Activated T-helper 2 cell treated with anti-CD3 and anti-CD28 coated beads, Interferon-gamma antibody, Interleukin-2, Interleukin-4, amounts not matched to agents 10 μg/mL and 5 μg/mL and 100 μg/mL, durations not matched to agents 14 hours and 24 hours and 36 hours (primary cell): ENCODE measurements at regions not wholly inside any gene's neighbourhood (a gene's known extent, or its start where the extent isn't known, plus 50 kb on each side); places are given as distances from the start of the nearest gene placed in this dataset.

ENCODE experiments used
- DNase-seq: peaks from one replicate; pipeline ENCODE4 v3.0.0; 2021; ENCODE audit warnings: low spot score
- H3K27ac Mint-ChIP-seq: one replicate; pipeline ENCODE4 v1.8.0; 2021; ENCODE audit warnings: mixed read lengths
- H3K27me3 Mint-ChIP-seq: one replicate; pipeline ENCODE4 v1.8.0; 2021; ENCODE audit warnings: low read depth, mixed read lengths
- H3K36me3 Mint-ChIP-seq: one replicate; pipeline ENCODE4 v1.8.0; 2021; ENCODE audit warnings: low read depth, mixed read lengths
- H3K4me1 Mint-ChIP-seq: one replicate; pipeline ENCODE4 v1.8.0; 2021; ENCODE audit warnings: low read depth, mixed read lengths
- H3K4me3 Mint-ChIP-seq: one replicate; pipeline ENCODE4 v1.8.0; 2021; ENCODE audit warnings: low read depth, mild to moderate bottlenecking, moderate library complexity, mixed read lengths
- H3K9me3 Mint-ChIP-seq: one replicate; pipeline ENCODE4 v1.8.0; 2021; ENCODE audit warnings: mixed read lengths
- intact Hi-C: fragments of 100-400 bp; cut with micrococcal nuclease; formaldehyde crosslinking; loops from one replicate; pipeline ENCODE4 v1.15.1; 2023

- intact Hi-C loops = no loop called here
- no peaks in the 10 kb centered on the region for H3K9me3 Mint-ChIP-seq
Measured at GRCh38 chr7:113727486-113727885, 191.3 kb downstream of the PPP1R3A start.

GRCh38 chr7:113722006-113722405, 196.8 kb downstream of the PPP1R3A start:
- no peak overlapping the region for H3K4me3 Mint-ChIP-seq
- no peaks in the 10 kb centered on the region for H3K4me1 Mint-ChIP-seq
- H3K27me3 Mint-ChIP-seq = no peaks in the 10 kb centered on the region
- no peaks in the 10 kb centered on the region for H3K36me3 Mint-ChIP-seq
- intact Hi-C loops = no loop called here
- DNase-seq = no peak
- no peaks in the 10 kb centered on the region for H3K9me3 Mint-ChIP-seq
- H3K27ac Mint-ChIP-seq = no peak overlapping the region

More at GRCh38 chr7:113727486-113727885, 191.3 kb downstream of the PPP1R3A start:
- no peaks in the 10 kb centered on the region for H3K4me1 Mint-ChIP-seq
- H3K27me3 Mint-ChIP-seq = no peaks in the 10 kb centered on the region
- H3K36me3 Mint-ChIP-seq = no peaks in the 10 kb centered on the region
- DNase-seq = no peak
- no peak overlapping the region for H3K4me3 Mint-ChIP-seq
- H3K27ac Mint-ChIP-seq = no peak overlapping the region

GRCh38 chr7:113717739-113718138, 201.1 kb downstream of the PPP1R3A start:
- Mint-ChIP-seq H3K9me3 (no peaks in the 10 kb centered on the region), H3K36me3 (no peaks in the 10 kb centered on the region), H3K4me1 (no peaks in the 10 kb centered on the region), H3K27ac (no peak overlapping the region), H3K4me3 (no peak overlapping the region), H3K27me3 (no peaks in the 10 kb centered on the region)
- intact Hi-C loops = no loop called here
- no peak for DNase-seq

- no peak for DNase-seq
- H3K4me1 Mint-ChIP-seq = no peaks in the 10 kb centered on the region
- H3K27me3 Mint-ChIP-seq = no peaks in the 10 kb centered on the region
- no peak overlapping the region for H3K4me3 Mint-ChIP-seq
- H3K9me3 Mint-ChIP-seq = no peaks in the 10 kb centered on the region
- intact Hi-C loops = no loop called here
- H3K36me3 Mint-ChIP-seq = no peaks in the 10 kb centered on the region
- H3K27ac Mint-ChIP-seq = no peak overlapping the region
Measured at GRCh38 chr7:113715981-113716856, 202.6 kb downstream of the PPP1R3A start.

GRCh38 chr7:113715262-113715661, 203.5 kb downstream of the PPP1R3A start:
- Mint-ChIP-seq H3K27ac (no peak overlapping the region), H3K36me3 (no peaks in the 10 kb centered on the region), H3K9me3 (no peaks in the 10 kb centered on the region), H3K4me3 (no peak overlapping the region), H3K27me3 (peaks cover under 1% of the 10 kb centered on the region), H3K4me1 (no peaks in the 10 kb centered on the region)
- intact Hi-C loops = no loop called here
- no peak for DNase-seq

GRCh38 chr7:113710310-113711096, 208.3 kb downstream of the PPP1R3A start:
- Mint-ChIP-seq H3K4me3 (no peak overlapping the region), H3K27me3 (peaks cover 1% of the 10 kb centered on the region), H3K27ac (no peak overlapping the region), H3K4me1 (no peaks in the 10 kb centered on the region), H3K36me3 (no peaks in the 10 kb centered on the region), H3K9me3 (no peaks in the 10 kb centered on the region)
- DNase-seq = peak; percentile 11
- intact Hi-C loops = no loop called here

GRCh38 chr7:113705439-113705838, 213.4 kb downstream of the PPP1R3A start:
- DNase-seq = no peak
- Mint-ChIP-seq H3K4me3 (no peak overlapping the region), H3K36me3 (no peaks in the 10 kb centered on the region), H3K9me3 (no peaks in the 10 kb centered on the region), H3K4me1 (no peaks in the 10 kb centered on the region), H3K27me3 (peaks cover 1% of the 10 kb centered on the region), H3K27ac (no peak overlapping the region)
- intact Hi-C loops = no loop called here

- no peaks in the 10 kb centered on the region for H3K27me3 Mint-ChIP-seq
- no peaks in the 10 kb centered on the region for H3K4me1 Mint-ChIP-seq
- no peak overlapping the region for H3K27ac Mint-ChIP-seq
- H3K4me3 Mint-ChIP-seq = no peak overlapping the region
- H3K36me3 Mint-ChIP-seq = no peaks in the 10 kb centered on the region
- intact Hi-C loops = loop anchor here (2.0 kb wide), 1 partner anchor 294 kb away; no protein-coding TSS in a partner anchor
- H3K9me3 Mint-ChIP-seq = no peaks in the 10 kb centered on the region
- no peak for DNase-seq
Measured at GRCh38 chr7:113698556-113699220, 220.1 kb downstream of the PPP1R3A start.

- H3K36me3 Mint-ChIP-seq = no peaks in the 10 kb centered on the region
- no peaks in the 10 kb centered on the region for H3K4me1 Mint-ChIP-seq
- no peak overlapping the region for H3K4me3 Mint-ChIP-seq
- intact Hi-C loops = no loop called here
- H3K27ac Mint-ChIP-seq = no peak overlapping the region
- no peak for DNase-seq
- H3K27me3 Mint-ChIP-seq = no peaks in the 10 kb centered on the region
- H3K9me3 Mint-ChIP-seq = no peaks in the 10 kb centered on the region
Measured at GRCh38 chr7:113694149-113694548, 224.7 kb downstream of the PPP1R3A start.

- H3K27me3 Mint-ChIP-seq = no peaks in the 10 kb centered on the region
- no peaks in the 10 kb centered on the region for H3K9me3 Mint-ChIP-seq
- DNase-seq = no peak
- no peaks in the 10 kb centered on the region for H3K4me1 Mint-ChIP-seq
- H3K36me3 Mint-ChIP-seq = no peaks in the 10 kb centered on the region
- intact Hi-C loops = no loop called here
- H3K4me3 Mint-ChIP-seq = no peak overlapping the region
- H3K27ac Mint-ChIP-seq = no peak overlapping the region
Measured at GRCh38 chr7:113684165-113684564, 234.6 kb downstream of the PPP1R3A start.

GRCh38 chr7:113677811-113678210, 241.0 kb downstream of the PPP1R3A start:
- Mint-ChIP-seq H3K4me1 (no peaks in the 10 kb centered on the region), H3K27ac (no peak overlapping the region), H3K9me3 (no peaks in the 10 kb centered on the region), H3K4me3 (no peak overlapping the region), H3K27me3 (no peaks in the 10 kb centered on the region), H3K36me3 (no peaks in the 10 kb centered on the region)
- intact Hi-C loops = no loop called here
- DNase-seq = no peak

GRCh38 chr7:113664867-113665266, 253.9 kb downstream of the PPP1R3A start:
- no peaks in the 10 kb centered on the region for H3K27me3 Mint-ChIP-seq
- no peaks in the 10 kb centered on the region for H3K4me1 Mint-ChIP-seq
- no peaks in the 10 kb centered on the region for H3K36me3 Mint-ChIP-seq
- H3K9me3 Mint-ChIP-seq = peaks cover 3% of the 10 kb centered on the region
- no peak overlapping the region for H3K27ac Mint-ChIP-seq
- DNase-seq = no peak
- intact Hi-C loops = no loop called here
- no peak overlapping the region for H3K4me3 Mint-ChIP-seq

GRCh38 chr7:113659416-113659815, 259.4 kb downstream of the PPP1R3A start:
- Mint-ChIP-seq H3K9me3 (no peaks in the 10 kb centered on the region), H3K36me3 (no peaks in the 10 kb centered on the region), H3K27me3 (no peaks in the 10 kb centered on the region), H3K27ac (no peak overlapping the region), H3K4me3 (no peak overlapping the region), H3K4me1 (no peaks in the 10 kb centered on the region)
- no peak for DNase-seq
- intact Hi-C loops = no loop called here
